Dendritic cell treated with granulocyte-macrophage colony-stimulating factor and Interleukin-4, amounts not matched to agents 40 ng/mL and 50 ng/mL, for 4 days (primary cell): ENCODE measurements at regions not wholly inside any gene's neighbourhood (a gene's known extent, or its start where the extent isn't known, plus 50 kb on each side); places are given as distances from the start of the nearest gene placed in this dataset.

Experiments
- H3K27ac Mint-ChIP-seq: one replicate; pipeline ENCODE4 v1.8.0; 2022; ENCODE audit warnings: mild to moderate bottlenecking, mixed read lengths
- H3K27me3 Mint-ChIP-seq: one replicate; pipeline ENCODE4 v1.8.0; 2022; ENCODE audit warnings: mild to moderate bottlenecking, mixed read lengths
- H3K36me3 Mint-ChIP-seq: one replicate; pipeline ENCODE4 v1.8.0; 2022; ENCODE audit warnings: low read depth, mixed read lengths
- H3K4me1 Mint-ChIP-seq: one replicate; pipeline ENCODE4 v1.8.0; 2022; ENCODE audit warnings: low read depth, mixed read lengths
- H3K4me3 Mint-ChIP-seq: one replicate; pipeline ENCODE4 v1.8.0; 2022; ENCODE audit warnings: mild to moderate bottlenecking, moderate library complexity, mixed read lengths
- H3K9me3 Mint-ChIP-seq: one replicate; pipeline ENCODE4 v1.8.0; 2022; ENCODE audit warnings: mixed read lengths
- intact Hi-C: fragments of 100-400 bp; cut with micrococcal nuclease; formaldehyde crosslinking; loops from one replicate; pipeline ENCODE4 v1.15.0; 2022

DNA sequence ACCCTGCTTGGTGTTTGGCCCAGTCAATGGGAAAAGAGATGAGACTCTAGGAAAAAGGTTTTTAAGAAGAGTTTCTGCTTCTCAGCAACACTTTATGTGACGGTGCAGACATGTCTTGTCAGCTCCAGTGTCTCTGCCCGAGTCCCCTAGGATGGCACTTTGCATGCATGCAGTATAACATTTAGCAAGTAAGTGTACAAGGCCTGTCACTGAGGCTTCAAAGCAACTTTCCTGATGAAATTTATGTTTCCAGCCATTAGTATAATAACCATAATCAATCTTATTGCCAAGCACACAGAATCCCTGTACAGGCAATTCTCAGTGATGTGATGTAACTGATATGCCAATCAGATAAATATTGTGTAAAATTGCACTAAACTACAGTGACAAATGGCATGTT, 248.1 kb upstream of the PLET1 start:
- H3K4me1 Mint-ChIP-seq, result no peaks in the 10 kb centered on the region
- H3K36me3 Mint-ChIP-seq, result no peaks in the 10 kb centered on the region

DNA sequence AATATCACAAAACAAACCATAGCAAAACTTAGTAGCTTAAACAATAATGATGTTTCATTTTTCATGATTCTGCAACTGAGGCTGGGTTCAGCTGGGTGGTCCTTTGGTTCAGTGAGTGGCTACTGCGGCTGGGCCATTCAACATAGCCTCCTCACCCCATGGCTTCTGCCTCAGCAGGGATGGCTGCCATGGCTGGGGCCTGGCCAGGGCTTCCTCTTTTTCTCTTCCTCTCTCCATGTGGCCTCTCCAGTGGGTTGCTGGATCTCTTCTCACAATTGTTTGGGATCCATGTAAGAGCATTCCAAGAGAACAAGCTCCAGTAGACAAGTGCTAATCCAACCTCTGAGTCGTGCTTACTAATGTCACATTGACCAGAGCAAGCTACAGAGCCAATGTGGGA, 248.6 kb upstream of the PLET1 start:
- Mint-ChIP-seq H3K4me3 (no peak overlapping the region), H3K4me1 (no peaks in the 10 kb centered on the region), H3K27ac (no peak overlapping the region), H3K27me3 (no peaks in the 10 kb centered on the region), H3K36me3 (no peaks in the 10 kb centered on the region), H3K9me3 (no peaks in the 10 kb centered on the region)
- intact Hi-C loops, result no loop called here

More for the DNA sequence above, 248.1 kb upstream of the PLET1 start:
- Mint-ChIP-seq H3K27ac (no peak overlapping the region), H3K27me3 (no peaks in the 10 kb centered on the region), H3K4me3 (no peak overlapping the region), H3K9me3 (no peaks in the 10 kb centered on the region)
- intact Hi-C loops, result no loop called here

GRCh38 chr11:112511271-112511670, 250.6 kb upstream of the PLET1 start:
- Mint-ChIP-seq H3K4me3 (no peak overlapping the region), H3K4me1 (no peaks in the 10 kb centered on the region), H3K27ac (no peak overlapping the region), H3K9me3 (no peaks in the 10 kb centered on the region), H3K27me3 (no peaks in the 10 kb centered on the region), H3K36me3 (no peaks in the 10 kb centered on the region)
- intact Hi-C loops, result no loop called here

GRCh38 chr11:112511911-112512310, 251.3 kb upstream of the PLET1 start:
- no peaks in the 10 kb centered on the region for H3K4me1 Mint-ChIP-seq
- H3K4me3 Mint-ChIP-seq, result no peak overlapping the region
- H3K36me3 Mint-ChIP-seq, result no peaks in the 10 kb centered on the region
- intact Hi-C loops, result no loop called here
- H3K27ac Mint-ChIP-seq, result no peak overlapping the region
- no peaks in the 10 kb centered on the region for H3K9me3 Mint-ChIP-seq
- H3K27me3 Mint-ChIP-seq, result no peaks in the 10 kb centered on the region

GRCh38 chr11:112513417-112513816, 252.8 kb upstream of the PLET1 start:
- H3K4me1 Mint-ChIP-seq, result no peaks in the 10 kb centered on the region
- no peak overlapping the region for H3K4me3 Mint-ChIP-seq
- no peaks in the 10 kb centered on the region for H3K27me3 Mint-ChIP-seq
- H3K36me3 Mint-ChIP-seq, result no peaks in the 10 kb centered on the region
- H3K9me3 Mint-ChIP-seq, result no peaks in the 10 kb centered on the region
- H3K27ac Mint-ChIP-seq, result no peak overlapping the region
- intact Hi-C loops, result no loop called here

DNA sequence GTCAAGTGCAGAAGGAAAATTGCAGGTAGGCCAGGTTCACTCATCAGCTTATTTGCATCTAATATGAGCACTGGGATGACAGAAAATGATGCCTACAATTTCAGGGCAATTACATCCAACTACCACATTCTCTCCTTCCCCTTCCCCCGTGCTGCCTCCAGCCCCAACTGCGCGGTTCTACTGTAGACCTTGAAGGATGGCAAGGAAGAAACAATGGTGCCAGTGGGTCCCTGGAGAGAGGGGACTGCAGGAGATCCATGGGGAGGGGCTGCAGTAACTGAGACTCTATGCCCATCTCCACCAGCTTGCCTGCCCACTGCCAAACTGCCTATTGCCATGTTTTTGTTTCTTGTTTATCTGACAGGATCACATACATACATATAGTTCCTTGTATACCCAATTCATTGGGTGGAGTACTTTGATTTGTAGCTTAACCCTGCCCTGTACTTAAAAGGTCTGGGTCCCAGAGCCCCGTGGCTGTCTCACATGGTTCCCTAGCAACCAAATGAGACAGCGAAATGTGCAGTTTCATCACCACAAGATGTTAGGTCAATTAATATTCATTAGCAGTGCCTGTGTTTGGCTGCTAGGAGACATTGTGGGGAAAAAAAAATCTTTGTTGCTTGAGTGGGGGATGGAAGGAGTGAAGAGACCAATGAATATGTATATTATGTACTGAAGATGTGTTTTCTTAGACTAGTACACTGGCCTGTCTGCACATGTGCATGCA, 253.5 kb upstream of the PLET1 start:
- Mint-ChIP-seq H3K27ac (no peak overlapping the region), H3K27me3 (no peaks in the 10 kb centered on the region), H3K4me3 (no peak overlapping the region), H3K36me3 (no peaks in the 10 kb centered on the region), H3K9me3 (no peaks in the 10 kb centered on the region), H3K4me1 (no peaks in the 10 kb centered on the region)
- intact Hi-C loops, result no loop called here

DNA sequence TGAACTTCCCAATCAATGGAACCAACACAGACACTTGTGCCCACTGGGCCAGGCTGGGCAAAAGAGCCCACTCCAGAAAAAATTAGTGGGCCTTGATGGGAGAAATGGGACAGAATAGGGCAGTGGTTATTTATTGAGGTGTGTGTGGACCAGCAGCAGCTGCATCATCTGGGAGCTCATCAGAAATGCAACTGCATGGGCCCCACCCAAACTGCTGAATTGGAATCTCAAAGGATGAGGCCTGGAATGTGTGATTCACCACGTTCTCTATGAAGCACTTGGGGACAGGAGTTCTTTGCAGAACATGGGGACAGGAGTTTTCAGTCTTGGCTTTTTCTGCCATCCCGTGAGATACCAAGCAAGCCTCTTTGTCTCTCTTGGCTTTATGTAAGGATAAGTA, 255.6 kb upstream of the PLET1 start:
- Mint-ChIP-seq H3K27ac (no peak overlapping the region), H3K4me1 (no peaks in the 10 kb centered on the region), H3K36me3 (no peaks in the 10 kb centered on the region), H3K4me3 (no peak overlapping the region), H3K9me3 (no peaks in the 10 kb centered on the region), H3K27me3 (no peaks in the 10 kb centered on the region)
- intact Hi-C loops, result no loop called here

- H3K27ac Mint-ChIP-seq, result no peak overlapping the region
Observed at GRCh38 chr11:112516755-112517154, 256.1 kb upstream of the PLET1 start.

DNA sequence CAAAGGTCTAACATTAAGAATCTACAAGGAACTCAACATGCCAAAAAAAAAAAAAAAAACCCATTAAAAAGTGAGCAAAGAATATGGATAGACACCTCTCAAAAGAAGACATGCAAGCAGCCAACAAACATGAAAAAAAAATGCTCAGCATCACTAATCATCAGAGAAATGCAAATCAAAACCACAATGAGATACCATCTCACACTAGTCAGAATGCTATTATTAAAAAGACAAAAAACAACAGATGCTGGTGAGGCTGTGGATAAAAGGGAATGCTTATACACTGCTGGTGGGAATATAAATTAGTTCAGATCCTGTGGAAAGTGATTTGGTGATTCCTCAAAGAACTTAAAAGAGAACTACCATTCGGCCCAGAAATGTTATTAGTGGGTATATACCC, 257.7 kb upstream of the PLET1 start:
- no peaks in the 10 kb centered on the region for H3K36me3 Mint-ChIP-seq
- intact Hi-C loops, result no loop called here
- H3K4me3 Mint-ChIP-seq, result no peak overlapping the region

More at GRCh38 chr11:112516755-112517154, 256.1 kb upstream of the PLET1 start:
- Mint-ChIP-seq H3K4me3 (no peak overlapping the region), H3K4me1 (no peaks in the 10 kb centered on the region), H3K27me3 (no peaks in the 10 kb centered on the region), H3K9me3 (no peaks in the 10 kb centered on the region), H3K36me3 (no peaks in the 10 kb centered on the region)
- intact Hi-C loops, result no loop called here

GRCh38 chr11:112519751-112520150, 259.1 kb upstream of the PLET1 start:
- H3K9me3 Mint-ChIP-seq, result no peaks in the 10 kb centered on the region
- H3K4me1 Mint-ChIP-seq, result peaks cover 18% of the 10 kb centered on the region
- no peak overlapping the region for H3K4me3 Mint-ChIP-seq
- no peaks in the 10 kb centered on the region for H3K36me3 Mint-ChIP-seq
- intact Hi-C loops, result no loop called here
- no peaks in the 10 kb centered on the region for H3K27me3 Mint-ChIP-seq
- H3K27ac Mint-ChIP-seq, result no peak overlapping the region

More for the DNA sequence above, 257.7 kb upstream of the PLET1 start:
- Mint-ChIP-seq H3K27ac (no peak overlapping the region), H3K27me3 (no peaks in the 10 kb centered on the region), H3K4me1 (peaks cover 8% of the 10 kb centered on the region), H3K9me3 (no peaks in the 10 kb centered on the region)

GRCh38 chr11:112520354-112520753, 259.7 kb upstream of the PLET1 start:
- H3K4me1 Mint-ChIP-seq, result peaks cover 24% of the 10 kb centered on the region
- intact Hi-C loops, result no loop called here
- H3K9me3 Mint-ChIP-seq, result no peaks in the 10 kb centered on the region
- no peaks in the 10 kb centered on the region for H3K36me3 Mint-ChIP-seq
- H3K27ac Mint-ChIP-seq, result no peak overlapping the region
- H3K27me3 Mint-ChIP-seq, result no peaks in the 10 kb centered on the region
- H3K4me3 Mint-ChIP-seq, result no peak overlapping the region

GRCh38 chr11:112522536-112522935, 261.9 kb upstream of the PLET1 start:
- Mint-ChIP-seq H3K36me3 (no peaks in the 10 kb centered on the region), H3K9me3 (no peaks in the 10 kb centered on the region), H3K27me3 (no peaks in the 10 kb centered on the region), H3K4me3 (no peak overlapping the region), H3K27ac (no peak overlapping the region), H3K4me1 (peaks cover 40% of the 10 kb centered on the region)
- intact Hi-C loops, result no loop called here

GRCh38 chr11:112523031-112523430, 262.4 kb upstream of the PLET1 start:
- no peaks in the 10 kb centered on the region for H3K27me3 Mint-ChIP-seq
- peak overlapping the region; percentile 60 for H3K27ac Mint-ChIP-seq
- H3K36me3 Mint-ChIP-seq, result no peaks in the 10 kb centered on the region
- H3K4me1 Mint-ChIP-seq, result peaks cover 42% of the 10 kb centered on the region
- H3K4me3 Mint-ChIP-seq, result no peak overlapping the region
- intact Hi-C loops, result no loop called here
- no peaks in the 10 kb centered on the region for H3K9me3 Mint-ChIP-seq

- Mint-ChIP-seq H3K36me3 (no peaks in the 10 kb centered on the region), H3K27ac (peak overlapping the region; percentile 60), H3K4me1 (peaks cover 42% of the 10 kb centered on the region), H3K4me3 (no peak overlapping the region), H3K27me3 (no peaks in the 10 kb centered on the region), H3K9me3 (no peaks in the 10 kb centered on the region)
- intact Hi-C loops, result no loop called here
Observed at GRCh38 chr11:112523477-112523876, 262.8 kb upstream of the PLET1 start.

- Mint-ChIP-seq H3K36me3 (no peaks in the 10 kb centered on the region), H3K4me3 (no peak overlapping the region), H3K27me3 (no peaks in the 10 kb centered on the region), H3K4me1 (peaks cover 43% of the 10 kb centered on the region), H3K9me3 (no peaks in the 10 kb centered on the region), H3K27ac (no peak overlapping the region)
- intact Hi-C loops, result no loop called here
Observed at GRCh38 chr11:112523951-112524350, 263.3 kb upstream of the PLET1 start.
